AG04450 (cell line): ENCODE measurements at regions not wholly inside any gene's neighbourhood (a gene's known extent, or its start where the extent isn't known, plus 50 kb on each side); places are given as distances from the start of the nearest gene placed in this dataset.

Experiments used
- CTCF ChIA-PET: fragments of 300-600, 350-600 bp; formaldehyde crosslinking; extraction: SDS; loops from one replicate; lab custom pipeline; 2022; ENCODE audit warnings: antibody characterized with exemption, inconsistent platforms; lab: Charles Lee
- POLR2A ChIA-PET: fragments of 350-600 bp; formaldehyde crosslinking; extraction: SDS; loops from one replicate; lab custom pipeline; 2021; ENCODE audit warnings: antibody characterized with exemption, inconsistent platforms; lab: Yijun Ruan, JAX
- DNase-seq: peaks from one replicate; pipeline ENCODE4 v3.0.0-alpha.2; 2011; ENCODE audit warnings: low read depth, low spot score
- H3K27ac ChIP-seq: one replicate; pipeline ENCODE4 v1.5.1; 2012; ENCODE audit warnings: low read depth, low read length, control low read depth
- H3K27me3 ChIP-seq: one replicate; pipeline ENCODE4 v1.6.0; 2012; ENCODE audit warnings: low read length; ENCODE audit not compliant: control insufficient read depth, insufficient read depth
- H3K4me3 ChIP-seq: 2 replicates; pipeline ENCODE4 v1.5.1; 2011; ENCODE audit warnings: mild to moderate bottlenecking, low read depth, low read length, control low read depth
- H3K9me3 ChIP-seq: 2 replicates; pipeline ENCODE4 v1.5.1; 2012; ENCODE audit warnings: low read length; ENCODE audit not compliant: control insufficient read depth, insufficient read depth
- TF ChIP-seq, protein P1 (sequence below): IDR thresholded peaks from 2 replicates; pipeline ENCODE4 v1.5.1; 2011; ENCODE audit warnings: low read depth, low read length, control low read depth, inconsistent platforms

DNA sequence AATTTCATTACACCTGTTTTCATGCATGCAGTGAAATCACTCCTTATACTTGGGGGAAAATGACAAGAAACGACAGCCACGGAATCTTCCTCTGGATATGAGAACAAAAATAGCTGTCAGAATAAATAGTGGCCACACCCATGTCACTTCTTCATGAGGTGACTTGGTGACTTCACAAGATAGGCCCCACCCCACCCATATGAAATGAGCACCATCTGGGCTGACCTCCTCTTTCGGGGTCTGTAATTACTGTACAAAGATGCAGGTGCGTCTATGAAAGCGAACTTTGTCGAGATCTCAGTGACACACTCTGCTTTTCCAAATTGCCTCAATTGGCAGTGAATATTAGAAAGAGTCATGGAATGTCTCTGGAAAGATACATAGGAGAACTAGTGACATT is 184.2 kb upstream of the CCN2 start:
- Histone ChIP-seq H3K4me3 (no peak overlapping the region), H3K27ac (no peak overlapping the region), H3K9me3 (no peaks in the 10 kb centered on the region), H3K27me3 (no peaks in the 10 kb centered on the region)
- POLR2A ChIA-PET = no interaction called here
- TF ChIP-seq, protein P1, sequence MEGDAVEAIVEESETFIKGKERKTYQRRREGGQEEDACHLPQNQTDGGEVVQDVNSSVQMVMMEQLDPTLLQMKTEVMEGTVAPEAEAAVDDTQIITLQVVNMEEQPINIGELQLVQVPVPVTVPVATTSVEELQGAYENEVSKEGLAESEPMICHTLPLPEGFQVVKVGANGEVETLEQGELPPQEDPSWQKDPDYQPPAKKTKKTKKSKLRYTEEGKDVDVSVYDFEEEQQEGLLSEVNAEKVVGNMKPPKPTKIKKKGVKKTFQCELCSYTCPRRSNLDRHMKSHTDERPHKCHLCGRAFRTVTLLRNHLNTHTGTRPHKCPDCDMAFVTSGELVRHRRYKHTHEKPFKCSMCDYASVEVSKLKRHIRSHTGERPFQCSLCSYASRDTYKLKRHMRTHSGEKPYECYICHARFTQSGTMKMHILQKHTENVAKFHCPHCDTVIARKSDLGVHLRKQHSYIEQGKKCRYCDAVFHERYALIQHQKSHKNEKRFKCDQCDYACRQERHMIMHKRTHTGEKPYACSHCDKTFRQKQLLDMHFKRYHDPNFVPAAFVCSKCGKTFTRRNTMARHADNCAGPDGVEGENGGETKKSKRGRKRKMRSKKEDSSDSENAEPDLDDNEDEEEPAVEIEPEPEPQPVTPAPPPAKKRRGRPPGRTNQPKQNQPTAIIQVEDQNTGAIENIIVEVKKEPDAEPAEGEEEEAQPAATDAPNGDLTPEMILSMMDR = no peak
- CTCF ChIA-PET = interaction anchor here (1.1 kb wide), 1 partner anchor 145 kb away, joined by 4 read pairs; no protein-coding TSS in a partner anchor
- DNase-seq = no peak

DNA sequence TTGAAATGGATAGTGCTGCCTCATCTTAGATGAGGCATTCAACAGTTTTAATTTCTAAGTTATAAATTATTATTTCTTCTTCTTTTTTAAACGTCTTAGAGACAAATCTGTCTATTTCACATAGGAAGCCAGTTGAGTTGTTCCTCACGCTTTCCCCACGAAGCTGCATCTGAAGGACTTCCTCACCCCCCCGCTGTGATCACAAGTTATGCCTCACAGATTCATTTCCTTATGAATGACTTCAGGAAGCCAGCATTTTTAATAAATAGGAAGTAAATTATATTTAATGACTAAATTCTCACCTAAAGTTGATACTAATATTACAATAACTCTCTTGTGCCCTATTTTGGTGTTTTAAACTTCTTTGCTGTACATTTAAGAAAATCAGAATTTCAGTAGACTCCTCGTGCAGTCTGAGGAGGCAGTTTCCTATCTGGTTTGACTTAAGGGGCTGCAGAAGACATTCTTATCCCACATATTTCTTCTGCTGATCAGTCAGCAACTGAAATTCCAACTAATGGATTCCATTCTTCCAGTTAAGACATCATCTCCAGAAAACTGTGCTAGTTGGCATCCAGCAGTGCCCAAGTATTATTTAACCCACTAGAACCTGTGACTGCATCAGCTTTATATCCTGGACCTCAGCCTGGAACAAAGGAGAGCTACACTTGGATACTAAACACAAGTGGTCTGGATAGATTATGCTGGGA is 182.7 kb upstream of the CCN2 start:
- Histone ChIP-seq H3K9me3 (no peaks in the 10 kb centered on the region), H3K4me3 (no peak overlapping the region), H3K27ac (peak overlapping the region; percentile 22), H3K27me3 (no peaks in the 10 kb centered on the region)
- ChIA-PET POLR2A (interaction anchor here (0.7 to 1.6 kb wide), 4 partner anchors 11 to 187 kb away, joined by 3 to 11 read pairs (median 6); partner anchors contain the start of gene CCN2), CTCF (interaction anchor here (1.0 to 1.7 kb wide), 3 partner anchors 84 to 209 kb away, joined by 3 to 7 read pairs (median 3); no protein-coding TSS in a partner anchor)
- TF ChIP-seq, protein P1 = no peak
- DNase-seq = no peak

DNA sequence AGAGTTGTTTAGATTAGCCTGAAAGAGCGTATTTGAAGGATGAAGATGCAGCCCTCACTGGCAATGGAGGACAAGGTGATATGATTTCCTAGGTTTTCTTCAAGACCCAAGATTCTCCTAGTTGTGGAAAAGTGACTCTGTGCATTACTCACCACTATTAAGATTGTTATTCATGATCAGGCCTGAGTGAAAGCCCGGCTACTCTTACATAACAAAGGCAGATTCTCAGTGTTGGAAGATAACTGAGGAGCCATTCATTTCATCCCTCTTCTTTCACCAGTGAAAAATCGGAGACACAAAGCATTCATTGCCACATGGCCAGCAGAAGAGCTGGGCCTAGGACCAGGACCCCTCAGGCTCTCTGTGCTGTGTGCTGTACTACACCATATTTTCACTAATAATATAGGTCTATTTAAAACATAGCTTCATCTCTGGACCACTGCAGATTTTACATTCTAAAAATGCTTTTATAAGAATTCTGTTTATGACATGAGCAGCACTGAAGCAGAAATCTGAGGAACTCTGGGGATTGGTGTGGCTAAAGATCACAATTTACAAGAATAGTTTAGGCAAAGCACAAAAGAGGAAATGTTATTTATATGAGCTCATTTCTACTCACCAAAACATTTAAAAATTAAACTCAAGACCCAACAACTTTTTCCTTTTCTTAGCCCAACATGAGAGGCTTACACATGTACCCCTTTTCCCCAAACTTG is 181.9 kb upstream of the CCN2 start:
- POLR2A ChIA-PET = interaction anchor here (0.7 to 1.6 kb wide), 3 partner anchors 11 to 184 kb away, joined by 3 to 11 read pairs (median 7); partner anchors contain the start of gene CCN2
- CTCF ChIA-PET = interaction anchor here (0.6 to 1.7 kb wide), 3 partner anchors 85 to 208 kb away, joined by 3 to 7 read pairs (median 4); no protein-coding TSS in a partner anchor
- peak overlapping the region; percentile 99 for H3K27ac ChIP-seq
- DNase-seq = no peak
- TF ChIP-seq, protein P1 = no peak
- no peaks in the 10 kb centered on the region for H3K27me3 ChIP-seq
- no peaks in the 10 kb centered on the region for H3K9me3 ChIP-seq
- H3K4me3 ChIP-seq = no peak overlapping the region

DNA sequence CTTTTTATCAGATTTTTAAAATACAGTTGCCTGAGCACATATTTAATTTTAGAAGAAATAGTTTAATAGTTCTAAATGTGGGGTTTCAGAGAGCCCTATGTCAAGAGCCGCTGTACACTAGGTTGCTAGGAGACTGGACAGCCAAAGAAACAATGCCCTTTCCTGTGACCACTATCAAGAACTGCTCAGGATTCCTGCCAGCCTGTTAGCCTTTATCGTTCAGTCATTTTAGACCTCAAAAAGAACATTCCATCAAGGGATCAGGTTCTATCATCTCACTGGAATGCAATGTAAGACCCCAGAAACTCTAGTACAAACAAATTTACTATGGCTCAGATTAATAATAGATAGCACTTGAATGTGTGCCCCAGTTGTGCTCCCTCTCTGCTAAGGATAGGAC is 181.2 kb upstream of the CCN2 start:
- no peak for DNase-seq
- Histone ChIP-seq H3K4me3 (no peak overlapping the region), H3K9me3 (no peaks in the 10 kb centered on the region), H3K27ac (peak overlapping the region; percentile 99), H3K27me3 (no peaks in the 10 kb centered on the region)
- POLR2A ChIA-PET = interaction anchor here (0.6 to 2.7 kb wide), 8 partner anchors 10 to 194 kb away, joined by 3 to 56 read pairs (median 6); partner anchors contain the start of gene CCN2
- CTCF ChIA-PET = no interaction called here
- TF ChIP-seq, protein P1 = no peak
